DMS153 treated with DMSO at 0.1 percent for 48 hours (cell line): ENCODE measurements at regions not wholly inside any gene's neighbourhood (a gene's known extent, or its start where the extent isn't known, plus 50 kb on each side); places are given as distances from the start of the nearest gene placed in this dataset.
"Not testable (repeated sequence)": the region's sequence is repeated elsewhere in the genome, so short reads cannot be mapped to it uniquely, and the experiment has no call there.

Experiments
- DNase-seq: peaks from one replicate; lab custom pipeline; 2025; ENCODE audit not compliant: unreplicated experiment; lab: John Stamatoyannopoulos, UW

GRCh38 chr12:91894911-91895310, 250.7 kb downstream of the BTG1 start:
- no peak for DNase-seq

GRCh38 chr12:91893476-91893875, 252.2 kb downstream of the BTG1 start:
- no peak for DNase-seq

- DNase-seq = no peak
Measured at GRCh38 chr12:91892081-91892855, 253.4 kb downstream of the BTG1 start.

DNA sequence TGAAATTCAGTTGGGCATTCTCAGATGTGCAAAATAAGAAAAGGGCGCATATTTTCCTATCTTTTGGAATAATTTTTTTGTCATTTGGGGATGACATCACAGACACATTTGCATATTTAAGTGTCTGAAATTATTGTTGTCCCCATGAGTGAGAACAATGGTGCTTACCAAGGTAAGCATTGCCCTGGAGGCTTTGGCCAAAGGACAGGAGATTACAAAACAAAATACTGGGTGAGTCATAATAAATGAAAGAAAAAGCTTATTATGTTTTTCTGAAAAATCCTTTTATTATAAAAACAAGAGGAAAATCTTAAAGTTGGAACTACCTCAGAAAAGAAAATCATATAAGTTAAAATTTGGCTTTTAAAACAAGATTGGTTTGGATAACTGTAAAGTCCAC, 254.9 kb downstream of the BTG1 start:
- DNase-seq = no peak

GRCh38 chr12:91889910-91890309, 255.7 kb downstream of the BTG1 start:
- no peak for DNase-seq

DNA sequence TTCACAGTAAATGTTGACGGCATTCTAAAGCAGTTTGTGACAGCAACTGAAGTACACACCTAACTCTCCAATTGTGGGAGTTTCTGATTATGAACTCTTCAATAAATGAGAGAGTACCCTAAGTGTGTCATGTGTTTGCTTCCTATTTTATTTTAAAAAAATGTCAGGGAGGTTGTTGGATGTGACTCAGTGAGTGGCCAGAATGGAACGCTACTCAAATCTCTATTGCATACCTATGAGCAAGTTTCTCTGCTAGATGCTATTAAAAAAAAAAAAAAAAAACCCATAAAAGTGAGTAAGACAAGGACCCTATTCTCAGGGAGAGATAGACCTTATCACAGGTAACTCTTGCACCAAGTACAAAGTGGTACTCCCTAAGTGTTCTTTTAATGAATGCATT, 256.6 kb downstream of the BTG1 start:
- DNase-seq = no peak

GRCh38 chr12:91887957-91888356, 257.7 kb downstream of the BTG1 start:
- no peak for DNase-seq

- DNase-seq = no peak
Measured at GRCh38 chr12:91885851-91886731, 259.6 kb downstream of the BTG1 start.

- DNase-seq = no peak
Measured at GRCh38 chr12:91884230-91884629, 261.4 kb downstream of the BTG1 start.

- no peak for DNase-seq
Measured at GRCh38 chr12:91883811-91884210, 261.8 kb downstream of the BTG1 start.

GRCh38 chr12:91882910-91883309, 262.7 kb downstream of the BTG1 start:
- DNase-seq = no peak

DNA sequence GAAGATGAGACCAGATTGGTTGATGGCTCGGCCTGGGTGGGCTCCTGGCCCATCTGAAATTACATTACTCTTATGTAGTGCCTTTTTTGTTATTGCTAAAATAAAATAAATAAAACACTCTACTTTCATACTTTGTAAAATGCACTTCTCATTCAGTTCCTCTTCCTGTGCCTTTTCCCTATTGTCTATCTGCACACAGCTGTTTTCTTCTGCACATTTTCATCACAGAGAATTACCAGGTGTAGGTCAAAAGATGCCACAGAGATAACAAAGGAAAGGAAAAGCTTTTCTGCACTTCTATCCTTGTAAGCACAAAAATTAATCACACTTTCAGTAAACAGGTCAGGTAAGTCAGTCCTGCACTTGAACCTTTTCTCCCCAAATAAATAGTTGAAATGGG, 265.1 kb downstream of the BTG1 start:
- no peak for DNase-seq

- DNase-seq = no peak
Measured at GRCh38 chr12:91877456-91878235, 268.0 kb downstream of the BTG1 start.

DNA sequence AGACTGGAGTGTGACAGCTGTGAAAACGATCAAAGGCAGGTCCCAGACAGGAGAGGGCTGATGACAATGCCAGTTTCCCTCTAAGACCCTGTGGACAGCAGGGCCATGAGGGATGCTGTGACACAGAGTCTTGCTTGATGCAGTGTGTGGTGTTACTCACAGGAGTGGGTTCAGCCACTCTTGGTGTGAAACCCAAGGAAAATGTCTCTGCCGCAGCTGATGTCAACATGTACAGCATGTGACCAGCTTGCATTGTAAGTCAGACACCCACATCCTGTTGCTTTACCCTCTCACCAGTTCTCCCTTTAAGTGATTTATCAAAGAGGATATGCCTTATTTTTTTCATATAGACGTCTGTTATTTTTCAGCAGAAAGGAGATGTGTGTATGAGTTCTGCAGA, 268.6 kb downstream of the BTG1 start:
- peak; percentile 53 for DNase-seq

GRCh38 chr12:91875671-91876070, 270.0 kb downstream of the BTG1 start:
- not testable (repeated sequence) for DNase-seq

DNA sequence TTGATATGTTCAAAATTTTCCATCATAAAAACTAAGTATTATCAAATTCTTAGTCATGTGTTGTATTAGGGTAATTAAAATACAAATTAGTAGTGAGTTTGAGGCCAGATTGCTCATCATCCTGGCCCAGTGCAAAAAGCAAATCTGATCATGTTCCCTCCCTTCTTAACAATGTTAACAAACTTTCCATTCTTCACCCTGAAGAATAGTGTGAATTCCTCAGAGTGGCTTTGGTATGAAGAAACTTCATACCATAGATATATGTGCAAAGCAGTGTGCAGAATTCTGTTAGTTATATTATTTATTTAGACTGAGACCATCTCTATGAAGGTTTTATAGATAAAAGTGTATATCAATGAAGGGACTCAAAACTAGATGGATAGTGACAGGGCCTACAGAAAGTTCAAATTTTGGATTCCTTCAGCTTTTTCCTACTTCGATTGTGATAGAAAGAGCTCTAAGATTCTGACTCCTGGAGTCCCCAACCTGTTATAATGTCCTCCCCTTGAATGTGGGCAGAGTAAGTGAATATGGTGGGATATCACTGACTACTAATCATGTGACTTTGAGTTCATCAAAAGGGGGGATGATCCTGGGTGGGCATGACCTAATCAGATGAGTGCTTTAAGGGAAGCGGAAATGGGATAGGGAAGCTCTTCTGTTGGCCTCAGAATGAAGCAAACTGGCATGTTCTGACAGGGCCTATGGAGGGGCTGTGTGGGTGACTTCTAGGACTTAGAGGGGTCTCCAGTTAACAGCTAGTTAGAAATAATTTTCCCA, 271.4 kb downstream of the BTG1 start:
- no peak for DNase-seq

- no peak for DNase-seq
Measured at GRCh38 chr12:91871751-91872150, 273.9 kb downstream of the BTG1 start.

DNA sequence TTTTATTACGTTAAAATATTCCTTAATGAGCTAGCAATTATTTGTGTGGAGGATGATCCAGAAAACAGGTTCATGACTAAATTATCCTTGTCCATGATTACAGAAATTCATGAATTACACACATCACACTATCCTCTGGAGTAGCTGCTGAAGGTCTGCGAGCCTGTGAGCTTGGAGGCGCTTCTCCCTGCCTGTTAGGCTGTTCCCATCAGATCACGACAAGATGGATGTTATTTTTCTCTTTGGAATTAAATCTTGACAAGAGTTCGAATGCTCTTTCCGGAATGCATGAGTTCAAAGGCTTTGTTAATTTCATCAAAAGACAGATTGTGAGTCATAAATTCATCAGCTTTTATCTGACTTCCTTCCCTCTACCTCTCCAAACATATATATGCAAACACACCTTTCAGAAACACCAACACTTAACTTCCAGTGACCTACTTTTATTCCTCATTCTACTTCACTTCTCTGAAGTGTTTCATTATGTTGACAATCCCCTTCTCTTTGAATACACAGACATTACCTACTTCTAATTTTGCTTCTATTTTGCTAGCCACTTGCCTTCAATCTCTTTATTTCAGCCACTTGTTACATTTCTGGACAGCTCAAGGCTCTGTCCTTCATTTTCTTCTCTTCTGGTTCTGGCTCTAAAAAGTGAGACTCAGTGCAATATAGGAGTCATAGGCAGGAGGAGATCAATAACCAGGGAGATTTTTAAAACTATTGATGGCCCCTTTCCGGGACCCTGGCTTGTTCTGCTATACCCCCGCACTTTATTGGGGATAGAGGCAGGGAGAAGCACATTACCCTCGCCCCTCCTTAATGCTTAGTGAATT, 274.6 kb downstream of the BTG1 start:
- peak; percentile 78 for DNase-seq

DNA sequence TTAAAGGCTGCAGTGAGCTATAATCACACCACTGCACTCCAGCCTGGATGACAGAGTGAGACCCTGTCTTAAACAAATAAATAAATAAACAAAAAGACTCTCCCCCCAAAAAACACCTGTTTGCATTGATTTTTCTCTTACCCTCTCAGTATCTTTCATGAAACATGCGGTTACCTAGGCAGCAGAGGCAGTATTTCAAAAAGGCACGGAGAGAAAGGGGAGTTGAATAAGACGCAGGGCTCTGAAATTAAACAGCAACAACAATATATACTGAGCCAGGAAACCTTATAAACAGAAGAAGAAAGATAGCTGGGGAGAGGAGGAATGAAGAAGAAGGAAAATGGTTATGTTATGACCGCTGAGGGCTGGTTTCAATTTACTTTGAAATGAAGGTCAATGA, 277.6 kb downstream of the BTG1 start:
- no peak for DNase-seq

DNA sequence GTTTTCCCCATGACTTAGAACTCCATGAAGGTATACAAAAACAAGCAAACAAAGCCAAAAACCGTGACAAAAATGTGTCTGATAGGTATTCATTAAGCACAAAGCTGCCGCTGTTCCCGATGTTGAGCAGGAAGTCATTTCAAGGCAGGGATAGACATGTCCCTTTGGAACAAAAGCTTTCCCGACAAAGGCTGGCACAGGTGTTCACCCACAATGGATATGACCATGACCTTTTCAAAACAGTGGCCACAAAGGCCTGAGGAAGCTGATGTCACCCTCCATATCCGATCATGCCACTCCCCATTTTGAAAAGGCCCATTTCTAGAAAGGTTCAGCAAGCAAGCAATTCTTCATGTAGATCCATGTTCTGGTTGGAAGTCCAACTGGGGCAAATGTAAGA, 279.1 kb downstream of the BTG1 start:
- peak; percentile 91 for DNase-seq
